ENCODE measurements at regions not wholly inside any gene's neighbourhood (a gene's known extent, or its start where the extent isn't known, plus 50 kb on each side); places are given as distances from the start of the nearest gene placed in this dataset.

GRCh38 chr17:70345061-70345460 lies 175.7 kb downstream of the KCNJ2 start:
- CTCF ChIA-PET = interaction anchor here (0.6 kb wide), 1 partner anchor 12 kb away, joined by 3 read pairs; no protein-coding TSS in a partner anchor
- POLR2A ChIA-PET = no interaction called here

GRCh38 chr17:70352834-70353233 lies 183.5 kb downstream of the KCNJ2 start:
- 54% methylated on average over 3 of the region's 3 CpGs for WGBS (ENCODE audit: missing lambda C conversion rate)
- Histone ChIP-seq H3K9me3 (no peaks in the 10 kb centered on the region), H3K4me1 (no peaks in the 10 kb centered on the region), H3K4me2 (no peak overlapping the region), H3K27ac (no peak overlapping the region), H3K4me3 (no peak overlapping the region)
- POLR2A ChIA-PET = no interaction called here
- TF ChIP-seq CBX8 (IDR thresholded peaks at IDR 0.05) (no peak), MAFK (IDR thresholded peaks at IDR 0.05; ENCODE audit: partially characterized antibody) (peak; percentile 72)
- no peak for ATAC-seq
- DNase-seq (ENCODE audit: low read depth in 1 of 2, low spot score in 1 of 2) = no peak
- FAIRE-seq = no peak
- CTCF ChIA-PET = no interaction called here

More at GRCh38 chr17:70345061-70345460, 175.7 kb downstream of the KCNJ2 start:
- 24% methylated on average over 2 of the region's 2 CpGs for WGBS (ENCODE audit: missing lambda C conversion rate)
- Histone ChIP-seq H3K9me3 (no peaks in the 10 kb centered on the region), H3K4me3 (no peak overlapping the region), H3K4me1 (no peaks in the 10 kb centered on the region), H3K27ac (no peak overlapping the region), H3K4me2 (peak overlapping the region; percentile 39; the same call in 2 of the 3 replicates)
- DNase-seq (ENCODE audit: low read depth in 1 of 2, low spot score in 1 of 2) (no peak), FAIRE-seq (no peak), ATAC-seq (no peak)
- no peak for TF ChIP-seq SREBF2 (IDR thresholded peaks at IDR 0.05)
- TF ChIP-seq EHF (CRISPR knock-in tag; IDR thresholded peaks at IDR 0.05) = no peak
- TF ChIP-seq NR3C1 (IDR thresholded peaks at IDR 0.05) = no peak
- TF ChIP-seq MAFK (IDR thresholded peaks at IDR 0.05; ENCODE audit: partially characterized antibody) = no peak
- TF ChIP-seq TP53 (CRISPR knock-in tag; IDR thresholded peaks at IDR 0.05) = no peak
- TF ChIP-seq, protein P1, sequence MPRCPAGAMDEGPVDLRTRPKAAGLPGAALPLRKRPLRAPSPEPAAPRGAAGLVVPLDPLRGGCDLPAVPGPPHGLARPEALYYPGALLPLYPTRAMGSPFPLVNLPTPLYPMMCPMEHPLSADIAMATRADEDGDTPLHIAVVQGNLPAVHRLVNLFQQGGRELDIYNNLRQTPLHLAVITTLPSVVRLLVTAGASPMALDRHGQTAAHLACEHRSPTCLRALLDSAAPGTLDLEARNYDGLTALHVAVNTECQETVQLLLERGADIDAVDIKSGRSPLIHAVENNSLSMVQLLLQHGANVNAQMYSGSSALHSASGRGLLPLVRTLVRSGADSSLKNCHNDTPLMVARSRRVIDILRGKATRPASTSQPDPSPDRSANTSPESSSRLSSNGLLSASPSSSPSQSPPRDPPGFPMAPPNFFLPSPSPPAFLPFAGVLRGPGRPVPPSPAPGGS (IDR thresholded peaks at IDR 0.05) = no peak
- TF ChIP-seq SMC3 (IDR thresholded peaks at IDR 0.05) = no peak
- TF ChIP-seq RFX5 (IDR thresholded peaks at IDR 0.05) = no peak
- TF ChIP-seq POLR2AphosphoS2 (conservative IDR thresholded peaks at IDR 0.05; ENCODE audit: low read length) = no peak
- TF ChIP-seq CTCF (IDR thresholded peaks at IDR 0.05) = no peak
- TF ChIP-seq ZFP36 (IDR thresholded peaks at IDR 0.05; ENCODE audit: borderline replicate concordance, partially characterized antibody) = no peak
- TF ChIP-seq, protein P2, sequence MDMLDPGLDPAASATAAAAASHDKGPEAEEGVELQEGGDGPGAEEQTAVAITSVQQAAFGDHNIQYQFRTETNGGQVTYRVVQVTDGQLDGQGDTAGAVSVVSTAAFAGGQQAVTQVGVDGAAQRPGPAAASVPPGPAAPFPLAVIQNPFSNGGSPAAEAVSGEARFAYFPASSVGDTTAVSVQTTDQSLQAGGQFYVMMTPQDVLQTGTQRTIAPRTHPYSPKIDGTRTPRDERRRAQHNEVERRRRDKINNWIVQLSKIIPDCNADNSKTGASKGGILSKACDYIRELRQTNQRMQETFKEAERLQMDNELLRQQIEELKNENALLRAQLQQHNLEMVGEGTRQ (IDR thresholded peaks at IDR 0.05) = no peak
- TF ChIP-seq RARB (CRISPR knock-in tag; IDR thresholded peaks at IDR 0.05) = no peak
- TF ChIP-seq, protein P3, sequence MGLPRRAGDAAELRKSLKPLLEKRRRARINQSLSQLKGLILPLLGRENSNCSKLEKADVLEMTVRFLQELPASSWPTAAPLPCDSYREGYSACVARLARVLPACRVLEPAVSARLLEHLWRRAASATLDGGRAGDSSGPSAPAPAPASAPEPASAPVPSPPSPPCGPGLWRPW (IDR thresholded peaks at IDR 0.05) = no peak
- TF ChIP-seq CBX2 (IDR thresholded peaks at IDR 0.05; ENCODE audit: borderline replicate concordance, low read depth) = no peak

GRCh38 chr17:70353408-70354092 lies 184.2 kb downstream of the KCNJ2 start:
- Histone ChIP-seq H3K9me3 (no peaks in the 10 kb centered on the region), H3K4me3 (no peak overlapping the region), H3K4me1 (no peaks in the 10 kb centered on the region), H3K4me2 (no peak overlapping the region), H3K27ac (no peak overlapping the region)
- no peak for FAIRE-seq
- DNase-seq (ENCODE audit: low read depth in 1 of 2, low spot score in 1 of 2) = no peak
- TF ChIP-seq FOSB (CRISPR knock-in tag; IDR thresholded peaks at IDR 0.05) (no peak), CTCF (IDR thresholded peaks at IDR 0.05) (no peak), NR3C1 (IDR thresholded peaks at IDR 0.05) (no peak), SREBF2 (IDR thresholded peaks at IDR 0.05) (no peak)
- 26% methylated on average over 2 of the region's 2 CpGs for WGBS (ENCODE audit: missing lambda C conversion rate)
- ATAC-seq = no peak
- ChIA-PET CTCF (no interaction called here), POLR2A (no interaction called here)
